Right lobe of liver (tissue), 4 donors: ENCODE measurements at regions not wholly inside any gene's neighbourhood (a gene's known extent, or its start where the extent isn't known, plus 50 kb on each side); places are given as distances from the start of the nearest gene placed in this dataset.

Source experiments
- POLR2A ChIP-seq: fragments of 450-650 bp; IDR thresholded peaks from one replicate; pipeline ENCODE4 v1.6.1; 2017; ENCODE audit warnings: antibody characterized with exemption, mild to moderate bottlenecking
- TF ChIP-seq, protein P1 (sequence below), 4 donors: fragments of 200-600 bp in 3 of 4; fragments of 450-650 bp in 1 of 4; IDR thresholded peaks; one replicate each; pipeline versions ENCODE4 v1.5.1 to v1.8.0; 2016 to 2022; ENCODE audit warnings: antibody characterized with exemption in 4 of 4, mild to moderate bottlenecking in 2 of 4
- donor health status: DM: no; HTN: no; CAD: no.
- donor health status: DM: no; HTN: no; CAD: no.
- donor health status: DM: no; HTN: yes; CAD: no.

DNA sequence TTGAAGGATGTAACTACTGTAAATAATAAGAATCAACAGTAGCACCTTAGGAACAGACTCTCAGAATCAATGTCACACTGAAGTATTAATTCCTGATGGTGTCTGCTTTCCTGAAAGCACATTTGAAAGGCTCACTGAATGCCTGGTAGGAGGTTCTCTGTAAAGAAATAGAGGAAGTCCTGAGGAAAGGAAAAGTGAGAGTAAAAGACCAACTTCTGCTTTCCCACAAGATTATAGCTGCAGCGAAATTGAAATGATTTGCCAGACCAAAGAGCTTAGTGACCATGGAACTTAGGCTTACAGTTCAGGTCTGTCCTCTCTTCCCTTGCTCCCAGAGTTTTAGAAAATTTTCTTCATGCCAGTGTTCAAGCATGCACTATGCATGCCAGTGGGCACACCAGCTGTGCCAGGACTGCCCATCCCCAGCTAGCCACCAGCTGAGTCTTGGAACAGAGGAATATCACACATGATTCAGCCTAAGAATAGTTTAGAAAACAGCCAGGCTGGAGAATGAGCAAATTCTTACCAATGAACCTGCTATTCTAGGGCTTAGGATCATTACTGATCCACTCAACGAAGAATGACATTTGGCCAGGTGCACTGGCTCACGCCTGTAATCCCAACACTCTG, 123.2 kb downstream of the HERPUD2 start:
- no peak for TF ChIP-seq POLR2A
- TF ChIP-seq, protein P1, sequence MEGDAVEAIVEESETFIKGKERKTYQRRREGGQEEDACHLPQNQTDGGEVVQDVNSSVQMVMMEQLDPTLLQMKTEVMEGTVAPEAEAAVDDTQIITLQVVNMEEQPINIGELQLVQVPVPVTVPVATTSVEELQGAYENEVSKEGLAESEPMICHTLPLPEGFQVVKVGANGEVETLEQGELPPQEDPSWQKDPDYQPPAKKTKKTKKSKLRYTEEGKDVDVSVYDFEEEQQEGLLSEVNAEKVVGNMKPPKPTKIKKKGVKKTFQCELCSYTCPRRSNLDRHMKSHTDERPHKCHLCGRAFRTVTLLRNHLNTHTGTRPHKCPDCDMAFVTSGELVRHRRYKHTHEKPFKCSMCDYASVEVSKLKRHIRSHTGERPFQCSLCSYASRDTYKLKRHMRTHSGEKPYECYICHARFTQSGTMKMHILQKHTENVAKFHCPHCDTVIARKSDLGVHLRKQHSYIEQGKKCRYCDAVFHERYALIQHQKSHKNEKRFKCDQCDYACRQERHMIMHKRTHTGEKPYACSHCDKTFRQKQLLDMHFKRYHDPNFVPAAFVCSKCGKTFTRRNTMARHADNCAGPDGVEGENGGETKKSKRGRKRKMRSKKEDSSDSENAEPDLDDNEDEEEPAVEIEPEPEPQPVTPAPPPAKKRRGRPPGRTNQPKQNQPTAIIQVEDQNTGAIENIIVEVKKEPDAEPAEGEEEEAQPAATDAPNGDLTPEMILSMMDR (IDR thresholded peaks at IDR 0.05) = no peak
